ENCODE measurements at regions not wholly inside any gene's neighbourhood (a gene's known extent, or its start where the extent isn't known, plus 50 kb on each side); places are given as distances from the start of the nearest gene placed in this dataset.

DNA sequence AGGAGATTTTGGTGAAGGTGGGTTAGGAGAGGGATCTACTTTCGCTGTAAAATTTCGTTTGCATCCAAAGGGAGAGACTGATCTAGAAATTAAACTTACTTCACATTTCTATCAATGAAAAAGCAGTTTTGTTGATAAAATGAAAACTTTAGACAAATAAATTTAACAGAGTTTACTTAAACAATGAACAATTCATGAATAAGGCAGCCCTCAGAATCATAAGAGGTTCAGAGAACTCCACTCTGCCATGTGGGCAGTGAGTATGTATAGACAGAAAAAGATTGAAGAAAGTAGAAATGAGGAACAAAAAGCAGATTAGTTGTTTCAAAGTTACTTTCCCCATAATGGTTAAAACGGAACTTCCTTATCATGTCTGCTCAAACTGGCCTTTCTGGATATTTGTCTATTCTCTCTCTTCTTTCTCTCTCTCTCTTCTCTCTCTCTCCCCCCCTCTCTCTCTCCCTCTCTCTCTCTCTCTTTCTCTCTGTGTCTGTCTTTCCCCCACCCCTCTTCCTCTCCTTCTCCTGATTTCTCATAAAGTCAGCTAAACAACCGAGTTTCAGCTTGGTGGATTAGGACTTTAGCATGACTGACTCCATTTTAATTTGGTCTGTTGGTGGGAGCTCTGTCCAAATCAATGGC lies 248.9 kb downstream of the TJP1 start:
- Histone ChIP-seq H3K56ac (ENCODE audit: extremely low read depth, insufficient read depth, low read length) (no peak overlapping the region), H3K4ac (ENCODE audit: low read depth, low read length) (no peak overlapping the region), H2AFZ (replicated peaks; ENCODE audit: low read length, poor library complexity) (no peak overlapping the region), H2BK20ac (ENCODE audit: low read depth, low read length) (no peak overlapping the region), H3K4me2 (ENCODE audit: low read depth, low read length) (no peak overlapping the region), H3K23ac (ENCODE audit: low read depth, low read length) (no peak overlapping the region), H3K79me1 (ENCODE audit: low read depth in 1 of 2, low read length in 2 of 2) (no peaks in the 10 kb centered on the region), H2BK120ac (ENCODE audit: low read depth, low read length) (no peak overlapping the region), H2BK5ac (ENCODE audit: low read depth, low read length, poor library complexity, severe bottlenecking) (no peak overlapping the region), H2AK9ac (replicated peaks; ENCODE audit: low read depth, low read length, poor library complexity) (no peak overlapping the region), H3K27ac (ENCODE audit: insufficient read depth, low read length) (no peak overlapping the region), H3K9me3 (ENCODE audit: control insufficient read depth, insufficient read depth, low read length) (0 out of 2 replicates have a peak, but pooled peaks cover 2% of the 10 kb centered on the region), H3K4me1 (ENCODE audit: control insufficient read depth, insufficient read depth, low read length) (no peaks in the 10 kb centered on the region), H2BK15ac (ENCODE audit: low read depth, low read length) (no peak overlapping the region), H4K91ac (ENCODE audit: insufficient read depth, low read depth, low read length) (no peak overlapping the region), H3K18ac (ENCODE audit: low read depth, low read length) (no peak overlapping the region), H4K20me1 (ENCODE audit: insufficient read depth, low read length) (no peaks in the 10 kb centered on the region; the same call in 1 of the 2 replicates), H4K5ac (ENCODE audit: low read depth, low read length) (no peak overlapping the region), H3K36me3 (ENCODE audit: control insufficient read depth, insufficient read depth, low read length) (no peaks in the 10 kb centered on the region), H3K9me1 (ENCODE audit: insufficient read depth, low read length) (no peaks in the 10 kb centered on the region), H3K14ac (replicated peaks; ENCODE audit: low read depth, low read length) (no peak overlapping the region), H3K27me3 (ENCODE audit: control insufficient read depth, insufficient read depth, low read length) (peaks cover 43% of the 10 kb centered on the region), H3K4me3 (ENCODE audit: insufficient read depth, low read depth, low read length) (no peak overlapping the region), H4K8ac (ENCODE audit: low read depth in 2 of 2, low read length in 2 of 2) (no peak overlapping the region), H2AK5ac (ENCODE audit: low read depth, low read length) (no peak overlapping the region), H3K9ac (ENCODE audit: low read depth, low read length) (no peak overlapping the region)
- DNase-seq (no peak), ATAC-seq (ENCODE audit: low read depth) (no peak)
- CTCF ChIA-PET, result no interaction called here
- WGBS, 2 experiments (ENCODE audit: extremely low coverage in 2 of 2, insufficient read length in 1 of 2), result no CpG with 5 or more reads among the region's 4 CpGs
- POLR2A ChIA-PET (ENCODE audit: unreplicated experiment), result no interaction called here
- BruUV-seq (replicated peaks), result no TSS peak
- TF ChIP-seq MAZ (IDR thresholded peaks at IDR 0.05; ENCODE audit: borderline replicate concordance, low read depth, low read length), result no peak
- TF ChIP-seq ELK1 (IDR thresholded peaks at IDR 0.05; ENCODE audit: borderline replicate concordance, low read depth, low read length), result no peak
- no peak for TF ChIP-seq BHLHE40 (IDR thresholded peaks at IDR 0.05; ENCODE audit: low read depth, low read length)
- no peak for TF ChIP-seq NFE2L2 (IDR thresholded peaks at IDR 0.05; ENCODE audit: low read depth, low read length)
- TF ChIP-seq CHD1 (IDR thresholded peaks at IDR 0.05; ENCODE audit: low read depth, low read length), result no peak
- no peak for TF ChIP-seq MAFK (IDR thresholded peaks at IDR 0.05; ENCODE audit: low read depth, low read length)
- no peak for TF ChIP-seq RCOR1 (IDR thresholded peaks at IDR 0.05; ENCODE audit: insufficient replicate concordance, low read length)
- TF ChIP-seq, protein P1, sequence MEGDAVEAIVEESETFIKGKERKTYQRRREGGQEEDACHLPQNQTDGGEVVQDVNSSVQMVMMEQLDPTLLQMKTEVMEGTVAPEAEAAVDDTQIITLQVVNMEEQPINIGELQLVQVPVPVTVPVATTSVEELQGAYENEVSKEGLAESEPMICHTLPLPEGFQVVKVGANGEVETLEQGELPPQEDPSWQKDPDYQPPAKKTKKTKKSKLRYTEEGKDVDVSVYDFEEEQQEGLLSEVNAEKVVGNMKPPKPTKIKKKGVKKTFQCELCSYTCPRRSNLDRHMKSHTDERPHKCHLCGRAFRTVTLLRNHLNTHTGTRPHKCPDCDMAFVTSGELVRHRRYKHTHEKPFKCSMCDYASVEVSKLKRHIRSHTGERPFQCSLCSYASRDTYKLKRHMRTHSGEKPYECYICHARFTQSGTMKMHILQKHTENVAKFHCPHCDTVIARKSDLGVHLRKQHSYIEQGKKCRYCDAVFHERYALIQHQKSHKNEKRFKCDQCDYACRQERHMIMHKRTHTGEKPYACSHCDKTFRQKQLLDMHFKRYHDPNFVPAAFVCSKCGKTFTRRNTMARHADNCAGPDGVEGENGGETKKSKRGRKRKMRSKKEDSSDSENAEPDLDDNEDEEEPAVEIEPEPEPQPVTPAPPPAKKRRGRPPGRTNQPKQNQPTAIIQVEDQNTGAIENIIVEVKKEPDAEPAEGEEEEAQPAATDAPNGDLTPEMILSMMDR (conservative IDR thresholded peaks at IDR 0.05; ENCODE audit: low read depth, low read length), result no peak
- no peak for TF ChIP-seq RFX5 (IDR thresholded peaks at IDR 0.05; ENCODE audit: low read depth, low read length)
- no peak for TF ChIP-seq CEBPB (IDR thresholded peaks at IDR 0.05; ENCODE audit: low read depth, low read length)
- TF ChIP-seq POLR2A (IDR thresholded peaks at IDR 0.05; ENCODE audit: low read depth, low read length), result no peak
- TF ChIP-seq USF2 (IDR thresholded peaks at IDR 0.05; ENCODE audit: low read depth, low read length), result no peak
- no peak for TF ChIP-seq MXI1 (IDR thresholded peaks at IDR 0.05; ENCODE audit: borderline replicate concordance, low read depth, low read length)
- TF ChIP-seq FOS (IDR thresholded peaks at IDR 0.05; ENCODE audit: low read depth, low read length), result no peak
- no peak for TF ChIP-seq SMC3 (IDR thresholded peaks at IDR 0.05; ENCODE audit: low read depth, low read length)
- no peak for TF ChIP-seq RAD21 (IDR thresholded peaks at IDR 0.05; ENCODE audit: low read length)
- intact Hi-C loops (cut with micrococcal nuclease) (no loop called here), dilution Hi-C loops (cut with HindIII; ENCODE audit: low sequenced_read_pairs, unreplicated experiment) (no loop called here), in situ Hi-C loops (cut with MboI; ENCODE audit: low sequenced_read_pairs) (no loop called here)
